Breast epithelium (tissue), 4 donors: ENCODE measurements at regions not wholly inside any gene's neighbourhood (a gene's known extent, or its start where the extent isn't known, plus 50 kb on each side); places are given as distances from the start of the nearest gene placed in this dataset.

Source experiments
- DNase-seq, 2 donors: peaks; one replicate each; pipeline ENCODE4 v3.0.0-alpha.2; 2019; ENCODE audit warnings: low spot score in 2 of 2
- H3K27ac ChIP-seq, 2 donors: fragments of 200-600 bp; sonication (generic) in 1 of 2; one replicate each; pipeline ENCODE4 v1.5.1; 2016 to 2019; ENCODE audit warnings: mild to moderate bottlenecking in 1 of 2
- H3K27me3 ChIP-seq, 2 donors: fragments of 200-600 bp; sonication (generic) in 1 of 2; one replicate each; pipeline versions ENCODE4 v1.5.1 to v1.6.0; 2017 to 2019; ENCODE audit warnings: control low read depth in 1 of 2, mild to moderate bottlenecking in 1 of 2
- H3K36me3 ChIP-seq: fragments of 200-600 bp; one replicate; pipeline ENCODE4 v1.5.1; 2019
- H3K4me1 ChIP-seq, 2 donors: fragments of 200-600 bp; sonication (generic); one replicate each; pipeline ENCODE4 v1.5.1; 2016 to 2019; ENCODE audit warnings: control low read depth in 1 of 2
- H3K4me3 ChIP-seq, 3 donors: fragments of 200-600 bp; sonication (generic); 1 replicate in 2 of 3; 2 replicates in 1 of 3; pipeline ENCODE4 v1.5.1; 2016 to 2019; ENCODE audit warnings: mild to moderate bottlenecking in 3 of 3, moderate library complexity in 2 of 3
- H3K9me3 ChIP-seq, 2 donors: fragments of 200-600 bp; sonication (generic) in 1 of 2; one replicate each; pipeline ENCODE4 v1.5.1; 2016 to 2019; ENCODE audit warnings: control low read depth in 1 of 2
- CTCF ChIP-seq, 3 donors: fragments of 450-650 bp; IDR thresholded peaks; one replicate each; pipeline ENCODE4 v1.5.1; 2016 to 2017; ENCODE audit warnings: antibody characterized with exemption in 3 of 3, mild to moderate bottlenecking in 3 of 3, moderate library complexity in 3 of 3
- POLR2A ChIP-seq: fragments of 450-650 bp; IDR thresholded peaks from one replicate; pipeline ENCODE4 v1.6.1; 2016; ENCODE audit warnings: antibody characterized with exemption, mild to moderate bottlenecking, moderate library complexity
- POLR2AphosphoS5 ChIP-seq, 3 donors: sonication (generic); formaldehyde crosslinking; IDR thresholded peaks; one replicate each; pipeline ENCODE4 v1.6.1; 2017; ENCODE audit warnings: antibody characterized with exemption in 3 of 3
- intact Hi-C: fragments of 100-400 bp; cut with DNase I; formaldehyde crosslinking; loops from one replicate; pipeline ENCODE4 v1.15.1; 2023; ENCODE audit warnings: low total_unique reads

- Histone ChIP-seq H3K27ac (peak overlapping the region; percentile 54 to 56), H3K9me3 (no peaks in the 10 kb centered on the region), H3K4me1 (peaks cover 0 to 3% of the 10 kb centered on the region in 2 donors), H3K4me3 (no peak overlapping the region), H3K36me3 (no peaks in the 10 kb centered on the region), H3K27me3 (no peaks in the 10 kb centered on the region)
- intact Hi-C loops: no loop called here
- TF ChIP-seq POLR2AphosphoS5 (IDR thresholded peaks at IDR 0.05) (no peak), POLR2A (no peak)
- DNase-seq: no peak
Measured at GRCh38 chr5:74367241-74367733, 273.2 kb downstream of the ENC1 start.

DNA sequence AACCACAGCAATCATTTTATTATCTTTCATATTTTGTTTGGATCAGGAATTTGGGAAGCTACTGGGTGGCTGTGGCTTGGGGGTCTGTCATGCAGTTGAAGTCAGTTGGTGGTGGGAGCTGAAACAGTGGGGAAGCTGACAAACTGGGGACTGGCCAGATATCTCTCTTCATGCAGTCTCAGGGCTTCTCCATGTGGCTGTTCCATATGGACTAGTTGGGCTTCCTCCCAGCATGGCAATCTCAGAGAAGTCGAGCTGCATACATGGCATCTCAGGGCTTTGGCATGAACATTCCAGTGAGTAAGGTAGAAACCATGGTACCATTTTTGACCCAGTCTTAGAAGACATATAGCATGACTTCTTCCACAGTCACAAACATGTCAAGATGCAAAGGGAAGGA, 274.8 kb downstream of the ENC1 start:
- intact Hi-C loops: no loop called here
- Histone ChIP-seq H3K27ac (no peak overlapping the region), H3K9me3 (no peaks in the 10 kb centered on the region), H3K4me3 (no peak overlapping the region), H3K4me1 (peaks cover 0 to 8% of the 10 kb centered on the region in 2 donors), H3K27me3 (no peaks in the 10 kb centered on the region), H3K36me3 (no peaks in the 10 kb centered on the region)
- DNase-seq: no peak
- TF ChIP-seq POLR2AphosphoS5 (IDR thresholded peaks at IDR 0.05): no peak
- no peak for TF ChIP-seq CTCF (IDR thresholded peaks at IDR 0.05)
- no peak for TF ChIP-seq POLR2A

GRCh38 chr5:74364507-74364906, 276.0 kb downstream of the ENC1 start:
- no peak for DNase-seq
- Histone ChIP-seq H3K27me3 (no peaks in the 10 kb centered on the region), H3K9me3 (no peaks in the 10 kb centered on the region), H3K36me3 (no peaks in the 10 kb centered on the region), H3K27ac (no peak overlapping the region), H3K4me3 (no peak overlapping the region), H3K4me1 (peaks cover 0 to 13% of the 10 kb centered on the region in 2 donors)
- intact Hi-C loops: no loop called here
- no peak for TF ChIP-seq CTCF (IDR thresholded peaks at IDR 0.05)
- no peak for TF ChIP-seq POLR2AphosphoS5 (IDR thresholded peaks at IDR 0.05)
- no peak for TF ChIP-seq POLR2A

DNA sequence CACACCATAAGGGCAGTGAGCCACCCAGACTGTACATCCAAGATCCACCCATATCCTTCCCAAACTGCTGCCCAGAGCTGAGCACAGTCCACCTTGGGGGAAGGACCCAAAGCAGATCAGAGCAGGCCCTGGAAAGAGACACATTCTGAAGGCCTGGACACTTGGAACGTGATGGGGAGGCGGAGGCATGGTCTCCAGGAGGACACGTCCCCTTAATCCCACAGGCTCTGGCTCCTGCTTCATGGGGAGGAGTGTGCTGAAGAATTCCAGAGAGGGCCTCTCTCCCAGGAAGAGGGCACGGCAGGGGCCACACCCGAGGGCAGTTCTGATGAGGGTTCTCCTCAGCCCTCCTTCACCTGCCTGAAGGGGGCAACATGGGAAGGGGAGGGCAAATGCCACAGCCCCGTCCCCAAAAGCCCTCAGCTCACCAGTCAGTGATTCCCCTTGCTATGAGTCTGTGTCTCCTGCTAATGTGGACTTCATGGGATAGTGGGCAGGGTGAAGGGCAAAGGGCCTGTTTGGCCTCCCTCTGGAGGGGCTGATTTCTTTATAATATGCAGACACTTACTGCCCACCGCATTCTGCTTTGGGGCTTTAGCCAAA, 276.8 kb downstream of the ENC1 start:
- Histone ChIP-seq H3K36me3 (no peaks in the 10 kb centered on the region), H3K4me1 (peaks cover 0 to 13% of the 10 kb centered on the region in 2 donors), H3K27ac (no peak overlapping the region), H3K4me3 (no peak overlapping the region), H3K27me3 (no peaks in the 10 kb centered on the region), H3K9me3 (no peaks in the 10 kb centered on the region)
- no peak for TF ChIP-seq POLR2AphosphoS5 (IDR thresholded peaks at IDR 0.05)
- TF ChIP-seq POLR2A: no peak
- no peak for TF ChIP-seq CTCF (IDR thresholded peaks at IDR 0.05)
- intact Hi-C loops: no loop called here
- no peak for DNase-seq

DNA sequence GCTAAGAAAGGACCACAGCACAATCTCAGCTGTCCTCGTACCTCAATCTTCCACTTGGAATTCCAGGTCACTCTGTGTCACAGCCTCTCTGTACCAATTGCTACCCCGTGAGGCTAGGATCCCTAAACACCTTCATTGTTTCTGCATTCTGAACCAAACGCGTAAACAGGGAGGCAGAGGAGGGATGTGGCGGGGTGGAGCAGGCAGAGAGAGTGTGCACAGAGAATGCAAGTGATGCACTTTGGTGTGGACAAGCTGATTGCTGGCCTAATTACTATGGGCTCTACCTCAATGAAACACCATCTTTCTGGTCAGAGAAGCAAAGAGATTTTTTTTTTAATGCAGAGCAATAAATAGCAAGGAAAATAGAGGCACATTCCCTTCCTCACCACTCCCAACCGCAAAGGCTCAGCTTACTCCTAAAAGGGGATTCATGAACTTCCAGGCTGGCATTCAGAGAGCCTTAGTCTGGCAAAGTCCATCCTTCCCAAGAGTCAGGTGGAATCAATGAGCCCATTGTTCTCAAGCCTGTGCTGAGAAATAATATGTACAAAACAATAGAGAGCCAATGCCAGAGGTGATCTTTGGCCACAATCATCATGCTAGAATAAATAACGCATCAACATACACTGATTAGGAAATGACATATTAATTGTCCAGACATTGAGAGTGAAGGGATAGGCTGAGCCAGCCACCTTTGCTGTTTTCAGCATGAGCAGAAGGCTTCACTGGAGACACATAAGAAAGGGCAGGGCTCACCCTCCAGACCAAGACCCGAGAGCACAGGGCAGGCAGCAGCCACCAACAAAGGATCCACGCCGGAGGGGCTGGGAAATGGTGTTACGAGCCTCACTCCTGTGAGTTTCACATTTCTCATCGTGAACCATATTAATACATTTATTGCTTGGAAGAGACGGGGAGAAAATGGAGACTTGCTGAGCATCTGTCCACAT, 278.8 kb downstream of the ENC1 start:
- Histone ChIP-seq H3K4me1 (peaks cover 0 to 13% of the 10 kb centered on the region in 2 donors), H3K9me3 (no peaks in the 10 kb centered on the region), H3K27me3 (no peaks in the 10 kb centered on the region), H3K27ac (peak overlapping the region; percentile 56 to 76), H3K36me3 (no peaks in the 10 kb centered on the region), H3K4me3 (no peak overlapping the region)
- TF ChIP-seq POLR2AphosphoS5 (IDR thresholded peaks at IDR 0.05) (no peak), POLR2A (no peak), CTCF (IDR thresholded peaks at IDR 0.05) (no peak)
- intact Hi-C loops: no loop called here
- peak in 1 of 2 donors; percentile 64 for DNase-seq
